Stomach (tissue), 8 donors: ENCODE measurements at regions not wholly inside any gene's neighbourhood (a gene's known extent, or its start where the extent isn't known, plus 50 kb on each side); places are given as distances from the start of the nearest gene placed in this dataset.

Experiments
- DNase-seq, 2 donors: peaks; one replicate each; pipeline versions ENCODE4 v3.0.0 to v3.0.0-alpha.2; 2013 to 2019
- H3K27ac ChIP-seq, 5 donors: fragments of 200-600 bp in 4 of 5; sonication (generic) in 4 of 5; one replicate each; pipeline ENCODE4 v1.5.1; 2013 to 2019; ENCODE audit warnings: mild to moderate bottlenecking in 1 of 5, moderate library complexity in 1 of 5
- H3K27me3 ChIP-seq, 3 donors: fragments of 200-600 bp; sonication (generic); one replicate each; pipeline ENCODE4 v1.5.1; 2017 to 2019; ENCODE audit warnings: mixed run types in 1 of 3
- H3K36me3 ChIP-seq, 4 donors: fragments of 200-600 bp; sonication (generic); 1 replicate in 3 of 4; 2 replicates in 1 of 4; pipeline ENCODE4 v1.5.1; 2016 to 2019
- H3K4me1 ChIP-seq, 4 donors: fragments of 200-600 bp; sonication (generic); one replicate each; pipeline ENCODE4 v1.5.1; 2016 to 2019
- H3K4me3 ChIP-seq, 4 donors: fragments of 200-600 bp; sonication (generic) in 3 of 4; one replicate each; pipeline ENCODE4 v1.5.1; 2016 to 2019; ENCODE audit warnings: mild to moderate bottlenecking in 1 of 4
- H3K9me3 ChIP-seq, 4 donors: fragments of 200-600 bp; sonication (generic); one replicate each; pipeline ENCODE4 v1.5.1; 2016 to 2019
- EP300 ChIP-seq: sonication (generic); formaldehyde crosslinking; IDR thresholded peaks from one replicate; pipeline ENCODE4 v1.6.1; 2017; ENCODE audit warnings: antibody characterized with exemption
- POLR2A ChIP-seq, 4 donors: fragments of 450-650 bp; IDR thresholded peaks; one replicate each; pipeline ENCODE4 v1.6.1; 2016; ENCODE audit warnings: antibody characterized with exemption in 4 of 4, control low read depth in 2 of 4, mild to moderate bottlenecking in 1 of 4, moderate library complexity in 1 of 4
- POLR2AphosphoS5 ChIP-seq, 3 donors: sonication (generic); formaldehyde crosslinking; IDR thresholded peaks; one replicate each; pipeline ENCODE4 v1.6.1; 2016; ENCODE audit warnings: antibody characterized with exemption in 3 of 3
- WGBS, 5 donors: extraction: QIAGEN DNeasy Blood & Tissue Kit in 3 of 5; methylation state at CpG; one replicate each; pipeline versions ENCODE4 v1.1.5 to v1.1.7; 2013 to 2018; 5-methylcytosine and 5-hydroxymethylcytosine counted together
- intact Hi-C: fragments of 100-400 bp; cut with DNase I; formaldehyde crosslinking; loops from one replicate; pipeline ENCODE4 v1.15.1; 2023; ENCODE audit warnings: low total_unique reads
- TF ChIP-seq, protein P1 (sequence below), 7 experiments: fragments of 450-650 bp in 4 of 7; fragments of 200-600 bp in 3 of 7; sonication (generic) in 3 of 7; IDR thresholded peaks; one replicate each; pipeline ENCODE4 v1.5.1; 2016 to 2019; ENCODE audit warnings: antibody characterized with exemption in 7 of 7, control low read depth in 2 of 7, mild to moderate bottlenecking in 1 of 7
- donor health status: healthy with polysubstance abuse.
- donor health status: Bipolar disorder and iron deficiency.
- donor health status: healthy.

DNA sequence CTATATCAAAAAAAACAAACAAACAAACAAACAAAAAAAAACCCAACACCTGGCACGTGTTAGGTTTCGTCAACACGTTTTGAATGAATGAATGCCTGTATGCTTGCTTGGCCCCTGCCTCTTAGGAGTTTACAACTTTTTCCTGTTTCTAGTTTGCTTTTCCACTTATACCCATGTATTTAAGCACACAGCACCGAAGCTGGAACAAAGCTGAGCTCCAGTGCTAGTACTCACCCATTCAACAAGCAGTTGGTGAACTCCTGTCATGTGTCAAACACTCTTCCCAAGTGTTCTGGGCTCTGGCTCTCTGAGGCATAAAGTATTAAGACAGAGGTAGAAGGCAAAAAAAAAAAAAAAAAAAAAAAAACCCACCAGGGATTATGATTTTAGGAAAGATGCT is 599.3 kb downstream of the BUD13 start:
- no peaks in the 10 kb centered on the region for H3K4me1 ChIP-seq
- 70 to 85% (median 80%) methylated on average over 4 of the region's 4 CpGs for WGBS, 5 donors
- DNase-seq, result no peak

DNA sequence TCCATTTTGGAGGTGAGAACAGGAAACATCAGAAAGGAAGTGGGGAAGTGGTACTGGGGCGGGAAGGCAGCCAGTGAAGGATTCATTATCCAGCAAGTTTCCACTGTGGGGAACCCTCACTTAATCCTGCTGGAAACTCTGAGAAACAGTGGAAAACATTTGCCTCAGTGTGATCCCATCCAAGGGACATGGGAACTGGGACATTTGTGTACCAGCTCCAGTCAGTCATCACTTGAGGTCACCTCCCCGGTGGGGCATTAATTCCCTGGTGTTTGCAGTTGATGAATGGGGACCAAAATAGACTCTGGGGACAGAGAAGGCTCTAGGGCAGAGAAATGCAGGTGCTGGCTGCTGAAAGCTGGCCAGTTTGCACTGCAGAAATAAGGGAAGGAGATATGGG is 599.9 kb downstream of the BUD13 start:
- TF ChIP-seq EP300 (no peak), POLR2AphosphoS5 (IDR thresholded peaks at IDR 0.05) (no peak), POLR2A (IDR thresholded peaks at IDR 0.05) (no peak)
- TF ChIP-seq, protein P1, sequence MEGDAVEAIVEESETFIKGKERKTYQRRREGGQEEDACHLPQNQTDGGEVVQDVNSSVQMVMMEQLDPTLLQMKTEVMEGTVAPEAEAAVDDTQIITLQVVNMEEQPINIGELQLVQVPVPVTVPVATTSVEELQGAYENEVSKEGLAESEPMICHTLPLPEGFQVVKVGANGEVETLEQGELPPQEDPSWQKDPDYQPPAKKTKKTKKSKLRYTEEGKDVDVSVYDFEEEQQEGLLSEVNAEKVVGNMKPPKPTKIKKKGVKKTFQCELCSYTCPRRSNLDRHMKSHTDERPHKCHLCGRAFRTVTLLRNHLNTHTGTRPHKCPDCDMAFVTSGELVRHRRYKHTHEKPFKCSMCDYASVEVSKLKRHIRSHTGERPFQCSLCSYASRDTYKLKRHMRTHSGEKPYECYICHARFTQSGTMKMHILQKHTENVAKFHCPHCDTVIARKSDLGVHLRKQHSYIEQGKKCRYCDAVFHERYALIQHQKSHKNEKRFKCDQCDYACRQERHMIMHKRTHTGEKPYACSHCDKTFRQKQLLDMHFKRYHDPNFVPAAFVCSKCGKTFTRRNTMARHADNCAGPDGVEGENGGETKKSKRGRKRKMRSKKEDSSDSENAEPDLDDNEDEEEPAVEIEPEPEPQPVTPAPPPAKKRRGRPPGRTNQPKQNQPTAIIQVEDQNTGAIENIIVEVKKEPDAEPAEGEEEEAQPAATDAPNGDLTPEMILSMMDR (IDR thresholded peaks at IDR 0.05), result no peak
- H3K36me3 ChIP-seq, result no peaks in the 10 kb centered on the region
- intact Hi-C loops, result no loop called here
- no peaks in the 10 kb centered on the region for H3K4me1 ChIP-seq
- H3K27me3 ChIP-seq, result peaks cover 0 to 20% (median 0%) of the 10 kb centered on the region in 3 donors
- no peaks in the 10 kb centered on the region for H3K9me3 ChIP-seq
- no peak for DNase-seq
- no peak overlapping the region for H3K4me3 ChIP-seq
- H3K27ac ChIP-seq, result no peak overlapping the region
- WGBS, 5 donors, result 54 to 73% (median 60%) methylated on average over 2 of the region's 2 CpGs

More for the DNA sequence above, 599.3 kb downstream of the BUD13 start:
- intact Hi-C loops, result no loop called here
- Histone ChIP-seq H3K27ac (no peak overlapping the region), H3K36me3 (no peaks in the 10 kb centered on the region), H3K4me3 (no peak overlapping the region), H3K9me3 (no peaks in the 10 kb centered on the region), H3K27me3 (peaks cover 0 to 20% (median 0%) of the 10 kb centered on the region in 3 donors)
- TF ChIP-seq POLR2AphosphoS5 (IDR thresholded peaks at IDR 0.05) (no peak), EP300 (no peak), POLR2A (IDR thresholded peaks at IDR 0.05) (no peak)
- TF ChIP-seq, protein P1 (IDR thresholded peaks at IDR 0.05), result no peak

DNA sequence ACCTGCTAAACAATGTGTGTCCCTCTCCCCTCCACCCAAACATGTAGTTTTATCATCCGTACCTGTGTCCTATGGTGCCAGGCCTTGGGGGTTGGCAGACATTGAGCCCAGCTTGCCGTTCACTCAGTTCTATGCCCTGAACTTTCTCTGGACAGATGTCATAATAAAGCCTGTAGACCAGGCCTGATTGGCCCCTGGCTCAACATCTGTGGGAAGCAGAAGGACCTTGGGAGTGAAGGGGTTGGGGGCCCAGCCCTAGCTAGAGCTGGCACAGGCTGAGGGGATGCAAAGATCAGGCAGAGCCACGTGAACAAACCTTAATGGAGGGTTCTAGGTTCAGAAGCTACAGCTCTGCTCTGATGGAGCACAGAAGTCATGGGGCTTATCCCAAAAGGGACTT is 600.6 kb downstream of the BUD13 start:
- H3K4me3 ChIP-seq, result no peak overlapping the region
- no peak overlapping the region for H3K27ac ChIP-seq
- intact Hi-C loops, result no loop called here
- H3K36me3 ChIP-seq, result no peaks in the 10 kb centered on the region
- DNase-seq, result no peak
- TF ChIP-seq EP300 (no peak), POLR2AphosphoS5 (IDR thresholded peaks at IDR 0.05) (no peak), POLR2A (IDR thresholded peaks at IDR 0.05) (no peak)
- TF ChIP-seq, protein P1 (IDR thresholded peaks at IDR 0.05), result no peak
- no peaks in the 10 kb centered on the region for H3K4me1 ChIP-seq
- WGBS, 5 donors, result 72 to 100% (median 80%) methylated on average over 2 to 3 of the region's 3 CpGs
- H3K27me3 ChIP-seq, result peaks cover 0 to 15% (median 0%) of the 10 kb centered on the region in 3 donors
- H3K9me3 ChIP-seq, result no peaks in the 10 kb centered on the region

DNA sequence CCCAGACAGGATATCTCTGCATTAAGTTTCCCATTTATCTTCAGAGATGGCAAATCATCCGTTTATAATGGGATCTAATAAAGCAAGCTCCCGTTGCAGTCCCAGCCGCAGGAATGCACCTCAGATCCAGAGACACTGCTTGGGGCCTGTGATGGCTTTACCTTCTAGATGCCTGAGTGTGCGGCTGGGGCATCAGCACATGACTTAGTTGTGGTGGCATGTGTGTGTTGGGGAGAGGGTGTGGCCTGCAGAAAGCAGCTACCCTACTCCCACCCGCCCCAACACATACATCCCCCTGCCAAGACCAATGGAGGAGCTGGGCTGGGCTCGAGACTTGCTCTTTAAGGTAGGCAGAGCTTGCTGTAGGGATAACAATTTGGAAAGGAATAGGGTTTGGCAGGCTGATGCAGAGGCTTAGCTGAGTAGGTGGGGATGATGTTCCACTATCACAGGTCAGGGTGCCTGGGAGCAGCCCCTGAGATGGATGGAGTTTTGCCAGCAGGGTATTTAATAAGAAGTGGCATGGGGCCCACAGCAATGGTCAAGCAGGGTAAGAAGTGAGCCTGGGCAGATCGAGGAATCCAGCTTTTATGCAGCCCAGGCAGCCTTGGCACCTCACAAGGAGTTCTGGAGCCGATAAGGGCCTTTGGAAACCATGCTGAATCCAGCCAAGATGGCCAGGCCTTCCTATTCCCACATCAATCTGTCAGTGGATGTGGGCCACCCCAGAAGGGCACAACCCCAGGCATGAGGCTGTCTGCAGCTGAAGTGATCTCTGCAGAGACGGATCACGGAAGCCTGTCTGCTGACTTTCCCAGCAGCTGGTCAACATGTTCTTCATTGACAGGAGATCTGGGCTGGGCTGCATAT is 601.3 kb downstream of the BUD13 start:
- no peaks in the 10 kb centered on the region for H3K9me3 ChIP-seq
- H3K36me3 ChIP-seq, result no peaks in the 10 kb centered on the region
- intact Hi-C loops, result no loop called here
- 73 to 83% (median 78%) methylated on average over 7 to 10 of the region's 10 CpGs for WGBS, 5 donors
- H3K4me1 ChIP-seq, result no peaks in the 10 kb centered on the region
- H3K4me3 ChIP-seq, result no peak overlapping the region
- no peak for DNase-seq
- H3K27me3 ChIP-seq, result peaks cover 0 to 15% (median 0%) of the 10 kb centered on the region in 3 donors
- TF ChIP-seq, protein P1 (IDR thresholded peaks at IDR 0.05), result no peak
- TF ChIP-seq POLR2A (IDR thresholded peaks at IDR 0.05) (no peak), EP300 (no peak), POLR2AphosphoS5 (IDR thresholded peaks at IDR 0.05) (no peak)
- H3K27ac ChIP-seq, result no peak overlapping the region
